ENCODE measurements at regions not wholly inside any gene's neighbourhood (a gene's known extent, or its start where the extent isn't known, plus 50 kb on each side); places are given as distances from the start of the nearest gene placed in this dataset.

- no peak for TF ChIP-seq TEAD4 (IDR thresholded peaks at IDR 0.05; ENCODE audit: borderline replicate concordance, insufficient read depth)
- no peak for TF ChIP-seq RAD21 (IDR thresholded peaks at IDR 0.05; ENCODE audit: low read length)
- no peak for TF ChIP-seq CTCF (IDR thresholded peaks at IDR 0.05)
- TF ChIP-seq POLR2AphosphoS5 (IDR thresholded peaks at IDR 0.05; ENCODE audit: low read depth, low read length): no peak
- TF ChIP-seq RFX5 (IDR thresholded peaks at IDR 0.05; ENCODE audit: low read length): no peak
- TF ChIP-seq SMC3 (IDR thresholded peaks at IDR 0.05; ENCODE audit: low read depth, low read length): no peak
- TF ChIP-seq MEF2A (IDR thresholded peaks at IDR 0.05; ENCODE audit: borderline replicate concordance, low read depth): no peak
Measured at GRCh38 chr5:56282951-56283350, 49.8 kb upstream of the ANKRD55 start.
